K562 (cell line): ENCODE measurements at regions not wholly inside any gene's neighbourhood (a gene's known extent, or its start where the extent isn't known, plus 50 kb on each side); places are given as distances from the start of the nearest gene placed in this dataset.
A peak's percentile ranks its signal among the peaks of the same experiment; 100 is the strongest.

Experiments
- ATAC-seq: fragments of 200-7000 bp; cut with Tn5 transposase; 3 replicates; pipeline ENCODE4 v1.9.1; 2020; ENCODE audit warnings: moderate library complexity
- BruUV-seq: library from RNA; stranded (reverse); fragments of 400-500 nt; replicated peaks from 2 replicates; lab custom pipeline; 2021; lab: Mats Ljungman, UMichigan
- CTCF ChIA-PET: fragments of 300-600 bp; formaldehyde crosslinking; extraction: SDS; loops from one replicate; lab custom pipeline; 2021; ENCODE audit warnings: low intra/inter-chr PET ratio; lab: Yijun Ruan, JAX
- POLR2A ChIA-PET: fragments of 300-600, 350-650 bp; sonication (Branson Sonifier 250); formaldehyde crosslinking; extraction: SDS; loops from one replicate; lab custom pipeline; 2021; ENCODE audit warnings: antibody characterized with exemption, inconsistent platforms; lab: Yijun Ruan, JAX
- DNase-seq, 4 experiments: peaks; one replicate each; pipeline versions ENCODE4 v3.0.0 to v3.0.0-alpha.2; 2011 to 2018; ENCODE audit warnings: low spot score in 3 of 4, mixed read lengths in 3 of 4; ENCODE audit errors: extremely low read depth in 1 of 4
- FAIRE-seq: peaks from 2 replicates; lab custom pipeline; 2011; peaks lifted over from hg19 to GRCh38; lab: Jason Lieb, UNC
- H2AFZ ChIP-seq: 2 replicates; pipeline ENCODE4 v1.6.0; 2011; ENCODE audit warnings: low read depth, low read length, control low read depth, inconsistent platforms
- H3K27ac ChIP-seq: fragments of 200-600 bp; 3 replicates; pipeline ENCODE4 v1.8.0; 2011; ENCODE audit warnings: low read depth, mild to moderate bottlenecking, control low read depth, inconsistent platforms, low read length, moderate library complexity, mixed read lengths; ENCODE audit errors: extremely low read depth
- H3K27me3 ChIP-seq, 2 experiments: fragments of 300-600 bp in 1 of 2; 2 replicates in 1 of 2; 3 replicates in 1 of 2; pipeline versions ENCODE4 v1.6.0 to v1.8.0; 2011; ENCODE audit warnings: inconsistent platforms in 2 of 2, low read length in 2 of 2, mild to moderate bottlenecking in 1 of 2, mixed read lengths in 1 of 2, moderate library complexity in 1 of 2; ENCODE audit not compliant: control insufficient read depth in 2 of 2, insufficient read depth in 2 of 2
- H3K36me3 ChIP-seq: fragments of 300-600 bp; 3 replicates; pipeline ENCODE4 v1.8.0; 2011; ENCODE audit warnings: mild to moderate bottlenecking, low read length, inconsistent platforms; ENCODE audit not compliant: control insufficient read depth, insufficient read depth
- H3K4me1 ChIP-seq, 2 experiments: fragments of 200-600 bp in 1 of 2; replicated peaks in 1 of 2; 2 replicates in 1 of 2; 3 replicates in 1 of 2; pipeline versions ENCODE4 v1.5.1 to v1.8.0; 2011; ENCODE audit warnings: inconsistent platforms in 2 of 2, low read length in 2 of 2, mild to moderate bottlenecking in 1 of 2, mixed read lengths in 1 of 2, moderate library complexity in 1 of 2; ENCODE audit not compliant: control insufficient read depth in 2 of 2, insufficient read depth in 2 of 2
- H3K4me2 ChIP-seq: 2 replicates; pipeline ENCODE4 v1.6.1; 2011; ENCODE audit warnings: low read length, control low read depth, inconsistent platforms, mixed read lengths; ENCODE audit not compliant: insufficient read depth
- H3K4me3 ChIP-seq: fragments of 200-600 bp; sonication (generic), shearing (Covaris generic); 2 replicates; pipeline ENCODE4 v1.5.1; 2016; ENCODE audit warnings: control low read depth, inconsistent platforms
- H3K79me2 ChIP-seq: fragments of 200-600 bp; 3 replicates; pipeline ENCODE4 v1.8.0; 2011; ENCODE audit warnings: low read length, inconsistent platforms; ENCODE audit not compliant: control insufficient read depth, insufficient read depth
- H3K9ac ChIP-seq, 2 experiments: 2 replicates each; pipeline versions ENCODE4 v1.6.0 to v1.6.1; 2011; ENCODE audit warnings: low read depth in 2 of 2, low read length in 2 of 2, control low read depth in 1 of 2, inconsistent platforms in 1 of 2, mild to moderate bottlenecking in 1 of 2, mixed read lengths in 1 of 2; ENCODE audit not compliant: insufficient read depth in 1 of 2
- H3K9me1 ChIP-seq: one replicate; pipeline ENCODE4 v1.6.0; 2011; ENCODE audit warnings: inconsistent platforms, mild to moderate bottlenecking, low read length, moderate library complexity; ENCODE audit not compliant: control insufficient read depth, insufficient read depth
- H3K9me3 ChIP-seq: replicated peaks from 2 replicates; pipeline ENCODE4 v1.5.1; 2011; ENCODE audit warnings: low read depth, low read length, inconsistent platforms; ENCODE audit not compliant: control insufficient read depth, insufficient read depth
- H4K20me1 ChIP-seq: replicated peaks from 2 replicates; pipeline ENCODE4 v1.6.1; 2011; ENCODE audit warnings: low read length, inconsistent platforms, mixed read lengths; ENCODE audit not compliant: control insufficient read depth, insufficient read depth
- ARHGAP35 ChIP-seq: fragments of 450-650 bp; IDR thresholded peaks from 2 replicates; pipeline ENCODE4 v1.6.1; 2018; ENCODE audit not compliant: partially characterized antibody
- ATF7 ChIP-seq: fragments of 450-650 bp; IDR thresholded peaks from 2 replicates; pipeline ENCODE4 v1.7.1; 2014; ENCODE audit warnings: mild to moderate bottlenecking, moderate library complexity
- BRCA1 ChIP-seq, 2 experiments: fragments of 450-650 bp in 1 of 2; sonication (generic) in 1 of 2; formaldehyde crosslinking in 1 of 2; IDR thresholded peaks; 2 replicates each; pipeline versions ENCODE4 v1.5.0 to v1.6.1; 2017 to 2020; ENCODE audit warnings: mild to moderate bottlenecking in 1 of 2, missing genetic modification reagents in 1 of 2
- COPS2 ChIP-seq: fragments of 450-650 bp; conservative IDR thresholded peaks from 2 replicates; pipeline ENCODE4 v1.6.1; 2016; ENCODE audit warnings: mild to moderate bottlenecking, moderate library complexity
- E2F6 ChIP-seq, 2 experiments: IDR thresholded peaks; 2 replicates each; pipeline ENCODE4 v1.6.1; 2011; ENCODE audit warnings: borderline replicate concordance in 1 of 2, control low read depth in 1 of 2, low read depth in 1 of 2, low read length in 1 of 2, mild to moderate bottlenecking in 1 of 2, mixed read lengths in 1 of 2, moderate library complexity in 1 of 2; ENCODE audit not compliant: insufficient read depth in 1 of 2, insufficient read length in 1 of 2, poor library complexity in 1 of 2, severe bottlenecking in 1 of 2; ENCODE audit errors: extremely low read depth in 1 of 2
- JUND ChIP-seq, 2 experiments: IDR thresholded peaks; 2 replicates in 1 of 2; 3 replicates in 1 of 2; pipeline ENCODE4 v1.6.1; 2011; ENCODE audit warnings: borderline replicate concordance in 2 of 2, low read depth in 2 of 2, low read length in 2 of 2, improper control_type of control experiment in 1 of 2, missing biosample characterization in 1 of 2, missing genetic modification characterization in 1 of 2, missing genetic modification reagents in 1 of 2
- KDM2B ChIP-seq: fragments of 250-450 bp; sonication (Bioruptor Pico); IDR thresholded peaks from 2 replicates; pipeline ENCODE4 v1.8.0; 2021; ENCODE audit warnings: mild to moderate bottlenecking, moderate library complexity
- SAP30 ChIP-seq: fragments of 200-600 bp; sonication (generic); IDR thresholded peaks from 2 replicates; pipeline ENCODE4 v1.6.1; 2012; ENCODE audit warnings: borderline replicate concordance, low read depth, mild to moderate bottlenecking, moderate library complexity, low read length, control low read depth, inconsistent platforms; ENCODE audit not compliant: insufficient read depth, poor library complexity, severe bottlenecking
- ZNF253 ChIP-seq: fragments of 250-450 bp; sonication (Bioruptor Pico); conservative IDR thresholded peaks from 2 replicates; pipeline ENCODE4 v1.6.1; 2021; ENCODE audit warnings: mild to moderate bottlenecking
- ZNF589 ChIP-seq: fragments of 200-800 bp; sonication (Bioruptor generic); IDR thresholded peaks from 2 replicates; pipeline ENCODE4 v1.6.1; 2016; ENCODE audit warnings: low read depth, missing genetic modification characterization, missing compliant biosample characterization
- ZNF639 ChIP-seq, 2 experiments: fragments of 200-800 bp in 1 of 2; sonication (Bioruptor generic) in 1 of 2; sonication (generic) in 1 of 2; formaldehyde crosslinking in 1 of 2; IDR thresholded peaks in 1 of 2; conservative IDR thresholded peaks in 1 of 2; 2 replicates each; pipeline versions ENCODE4 v1.5.0 to v1.6.1; 2016 to 2020; ENCODE audit warnings: missing compliant biosample characterization in 1 of 2, missing genetic modification characterization in 1 of 2, missing genetic modification reagents in 1 of 2
- WGBS: fragments of 100-300 bp; shearing (Covaris generic); methylation state at CpG from one replicate; pipeline ENCODE4 v1.1.6; 2016; ENCODE audit warnings: low coverage, mixed read lengths; ENCODE audit not compliant: insufficient coverage; ENCODE audit errors: missing lambda C conversion rate; 5-methylcytosine and 5-hydroxymethylcytosine counted together
- in situ Hi-C: fragments of 300-500 bp; cut with MboI; formaldehyde crosslinking; loops from 4 replicates; pipeline ENCODE4 v1.15.0; 2018; ENCODE audit warnings: inconsistent platforms, mixed read lengths
- intact Hi-C: fragments of 100-400 bp; cut with micrococcal nuclease; formaldehyde crosslinking; loops from 2 replicates; pipeline ENCODE4 v1.14.2; 2022
- TF ChIP-seq, protein P1 (sequence below): fragments of 250-450 bp; sonication (Bioruptor Pico); IDR thresholded peaks from 2 replicates; pipeline ENCODE4 v1.4.0; 2020; ENCODE audit warnings: mild to moderate bottlenecking

- TF ChIP-seq, protein P1, sequence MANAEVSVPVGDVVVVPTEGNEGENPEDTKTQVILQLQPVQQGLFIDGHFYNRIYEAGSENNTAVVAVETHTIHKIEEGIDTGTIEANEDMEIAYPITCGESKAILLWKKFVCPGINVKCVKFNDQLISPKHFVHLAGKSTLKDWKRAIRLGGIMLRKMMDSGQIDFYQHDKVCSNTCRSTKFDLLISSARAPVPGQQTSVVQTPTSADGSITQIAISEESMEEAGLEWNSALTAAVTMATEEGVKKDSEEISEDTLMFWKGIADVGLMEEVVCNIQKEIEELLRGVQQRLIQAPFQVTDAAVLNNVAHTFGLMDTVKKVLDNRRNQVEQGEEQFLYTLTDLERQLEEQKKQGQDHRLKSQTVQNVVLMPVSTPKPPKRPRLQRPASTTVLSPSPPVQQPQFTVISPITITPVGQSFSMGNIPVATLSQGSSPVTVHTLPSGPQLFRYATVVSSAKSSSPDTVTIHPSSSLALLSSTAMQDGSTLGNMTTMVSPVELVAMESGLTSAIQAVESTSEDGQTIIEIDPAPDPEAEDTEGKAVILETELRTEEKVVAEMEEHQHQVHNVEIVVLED (CRISPR knock-in tag) = no peak
- TF ChIP-seq ZNF639 (CRISPR knock-in tag; conservative IDR thresholded peaks at IDR 0.05 in 1 of 2, IDR thresholded peaks at IDR 0.05 in 1 of 2) = no peak
- TF ChIP-seq, all 486 proteins: peak for 0
Measured at GRCh38 chr3:144107923-144108322, 136.3 kb downstream of the DIPK2A start (continued).

GRCh38 chr3:144109944-144110343, 138.3 kb downstream of the DIPK2A start:
- CTCF ChIA-PET = no interaction called here
- POLR2A ChIA-PET = no interaction called here
- in situ Hi-C loops (no loop called here), intact Hi-C loops (loop anchor here (5.0 kb wide), 1 partner anchor 138 kb away; the partner anchor contains the start of gene DIPK2A)
- Histone ChIP-seq H3K36me3 (no peaks in the 10 kb centered on the region), H3K4me1 (peaks cover 0 to 3% of the 10 kb centered on the region in 2 experiments; a peak in 1 of 5 replicates), H4K20me1 (no peaks in the 10 kb centered on the region), H3K9ac (no peak overlapping the region), H2AFZ (peak overlapping the region; percentile 4; the same call in 1 of the 2 replicates), H3K4me3 (no peak overlapping the region), H3K27me3 (no peaks in the 10 kb centered on the region), H3K9me1 (no peaks in the 10 kb centered on the region), H3K4me2 (no peak overlapping the region), H3K9me3 (no peaks in the 10 kb centered on the region), H3K27ac (no peak overlapping the region), H3K79me2 (no peaks in the 10 kb centered on the region)
- no TSS peak for BruUV-seq
- 16% methylated on average over 3 of the region's 3 CpGs for WGBS
- ATAC-seq (peak; percentile 67), FAIRE-seq (no peak), DNase-seq (no peak)
- TF ChIP-seq KDM2B (CRISPR knock-in tag) = no peak
- TF ChIP-seq JUND (IDR thresholded peaks at IDR 0.05; ENCODE audit: borderline replicate concordance, low read depth, low read length) = no peak
- no peak for TF ChIP-seq JUND (tag; IDR thresholded peaks at IDR 0.05; ENCODE audit: borderline replicate concordance, low read depth, low read length)
- no peak for TF ChIP-seq ARHGAP35
- no peak for TF ChIP-seq SAP30
- TF ChIP-seq ZNF253 (CRISPR knock-in tag) = no peak
- no peak for TF ChIP-seq BRCA1 (IDR thresholded peaks at IDR 0.05)
- no peak for TF ChIP-seq BRCA1 (CRISPR knock-in tag; IDR thresholded peaks at IDR 0.05)
- no peak for TF ChIP-seq ZNF589 (CRISPR knock-in tag)
- TF ChIP-seq ATF7 = no peak
- TF ChIP-seq E2F6 (IDR thresholded peaks at IDR 0.05; ENCODE audit: borderline replicate concordance in 1 of 2, extremely low read depth in 1 of 2, insufficient read depth in 1 of 2, insufficient read length in 1 of 2, low read depth in 1 of 2, low read length in 1 of 2, poor library complexity in 1 of 2, severe bottlenecking in 1 of 2) = no peak
- TF ChIP-seq COPS2 = no peak
